Activated T-helper 9 cell treated with anti-CD3 and anti-CD28 coated beads, Interleukin-2, amount 50 U/mL, for 16 hours (primary cell): ENCODE measurements at regions not wholly inside any gene's neighbourhood (a gene's known extent, or its start where the extent isn't known, plus 50 kb on each side); places are given as distances from the start of the nearest gene placed in this dataset.
"Not testable (repeated sequence)": the region's sequence is repeated elsewhere in the genome, so short reads cannot be mapped to it uniquely, and the experiment has no call there.

Experiments
- DNase-seq: peaks from one replicate; pipeline ENCODE4 v3.0.0-alpha.2; 2020; ENCODE audit warnings: low read depth

GRCh38 chrX:40788698-40789097 is 53.4 kb upstream of the MED14 start:
- DNase-seq = not testable (repeated sequence)

- no peak for DNase-seq
These were observed 57.1 kb upstream of the MED14 start for GRCh38 chrX:40792433-40792832.

- not testable (repeated sequence) for DNase-seq
These were observed 59.4 kb upstream of the MED14 start for GRCh38 chrX:40794829-40795130.

- DNase-seq = not testable (repeated sequence)
These were observed 64.4 kb upstream of the MED14 start for GRCh38 chrX:40799745-40800144.

GRCh38 chrX:40805404-40805803 is 70.1 kb upstream of the MED14 start:
- no peak for DNase-seq

- no peak for DNase-seq
These were observed 71.3 kb upstream of the MED14 start for GRCh38 chrX:40806513-40807220.

GRCh38 chrX:40807384-40807783 is 72.0 kb upstream of the MED14 start:
- no peak for DNase-seq

GRCh38 chrX:40808203-40808602 is 72.9 kb upstream of the MED14 start:
- no peak for DNase-seq

- DNase-seq = no peak
These were observed 73.9 kb upstream of the MED14 start for GRCh38 chrX:40809210-40809609.

- DNase-seq = not testable (repeated sequence)
These were observed 79.7 kb upstream of the MED14 start for GRCh38 chrX:40815045-40815444.

GRCh38 chrX:40816906-40817305 is 81.6 kb upstream of the MED14 start:
- no peak for DNase-seq

GRCh38 chrX:40818236-40818635 is 82.9 kb upstream of the MED14 start:
- DNase-seq = no peak

GRCh38 chrX:40821780-40822179 is 86.4 kb upstream of the MED14 start:
- DNase-seq = no peak

- no peak for DNase-seq
These were observed 92.0 kb upstream of the MED14 start for GRCh38 chrX:40827331-40827730.

- DNase-seq = no peak
These were observed 96.4 kb upstream of the MED14 start for GRCh38 chrX:40831750-40832149.

GRCh38 chrX:40832723-40833122 is 97.4 kb upstream of the MED14 start:
- no peak for DNase-seq

- DNase-seq = no peak
These were observed 98.9 kb upstream of the MED14 start for GRCh38 chrX:40834225-40834624.

GRCh38 chrX:40835526-40835925 is 100.2 kb upstream of the MED14 start:
- DNase-seq = no peak

- no peak for DNase-seq
These were observed 108.3 kb upstream of the MED14 start for GRCh38 chrX:40843643-40844042.

GRCh38 chrX:40844471-40844870 is 109.1 kb upstream of the MED14 start:
- no peak for DNase-seq

- DNase-seq = no peak
These were observed 110.1 kb upstream of the MED14 start for GRCh38 chrX:40845331-40845911.

GRCh38 chrX:40849906-40850823 is 114.8 kb upstream of the MED14 start:
- DNase-seq = no peak

GRCh38 chrX:40852586-40852985 is 117.2 kb upstream of the MED14 start:
- no peak for DNase-seq
